Thoracic aorta (tissue), 2 donors: ENCODE measurements at regions not wholly inside any gene's neighbourhood (a gene's known extent, or its start where the extent isn't known, plus 50 kb on each side); places are given as distances from the start of the nearest gene placed in this dataset.

ENCODE experiments used
- ATAC-seq: fragments of 150-250 bp; one replicate; pipeline ENCODE4 v1.8.0; 2017; ENCODE audit warnings: low read depth; ENCODE audit not compliant: insufficient number of reproducible peaks, low FRiP score
- DNase-seq: peaks from one replicate; pipeline ENCODE4 v3.0.0-alpha.2; 2020; ENCODE audit warnings: low spot score
- H3K27ac ChIP-seq, 2 donors: fragments of 200-600 bp; sonication (generic); 1 replicate in 1 of 2; 2 replicates in 1 of 2; pipeline ENCODE4 v1.5.1; 2016; ENCODE audit warnings: mild to moderate bottlenecking in 2 of 2, moderate library complexity in 2 of 2
- H3K27me3 ChIP-seq: fragments of 200-600 bp; sonication (generic); replicated peaks from 2 replicates; pipeline ENCODE4 v1.6.0; 2016; ENCODE audit warnings: mild to moderate bottlenecking; ENCODE audit not compliant: insufficient read depth
- H3K36me3 ChIP-seq: fragments of 200-600 bp; sonication (generic); one replicate; pipeline ENCODE4 v1.5.1; 2016
- H3K4me1 ChIP-seq, 2 donors: fragments of 200-600 bp; sonication (generic); 1 replicate in 1 of 2; 2 replicates in 1 of 2; pipeline versions ENCODE4 v1.5.1 to v1.6.0; 2016; ENCODE audit warnings: low read depth in 2 of 2, mild to moderate bottlenecking in 1 of 2; ENCODE audit not compliant: control insufficient read depth in 1 of 2
- H3K4me3 ChIP-seq: fragments of 200-600 bp; sonication (generic); 2 replicates; pipeline ENCODE4 v1.5.1; 2016; ENCODE audit warnings: mild to moderate bottlenecking
- H3K9me3 ChIP-seq: fragments of 200-600 bp; sonication (generic); 2 replicates; pipeline ENCODE4 v1.5.1; 2016
- CTCF ChIP-seq: fragments of 200-600 bp; sonication (generic); IDR thresholded peaks from one replicate; pipeline ENCODE4 v1.5.1; 2019; ENCODE audit warnings: antibody characterized with exemption

GRCh38 chr20:11492846-11493245 lies 424.8 kb upstream of the BTBD3 start:
- Histone ChIP-seq H3K4me3 (no peak overlapping the region), H3K27me3 (no peaks in the 10 kb centered on the region), H3K36me3 (no peaks in the 10 kb centered on the region), H3K4me1 (peaks cover 0 to 6% of the 10 kb centered on the region in 2 donors), H3K27ac (no peak overlapping the region), H3K9me3 (no peaks in the 10 kb centered on the region)
- no peak for ATAC-seq
- DNase-seq = no peak
- TF ChIP-seq CTCF = no peak

GRCh38 chr20:11496380-11496779 lies 421.3 kb upstream of the BTBD3 start:
- H3K27me3 ChIP-seq = no peaks in the 10 kb centered on the region
- TF ChIP-seq CTCF = no peak
- H3K27ac ChIP-seq = no peak overlapping the region
- no peaks in the 10 kb centered on the region for H3K9me3 ChIP-seq
- no peaks in the 10 kb centered on the region for H3K4me1 ChIP-seq
- no peak overlapping the region for H3K4me3 ChIP-seq
- H3K36me3 ChIP-seq = no peaks in the 10 kb centered on the region
- ATAC-seq (no peak), DNase-seq (no peak)

GRCh38 chr20:11497545-11497944 lies 420.1 kb upstream of the BTBD3 start:
- H3K27ac ChIP-seq = no peak overlapping the region
- no peaks in the 10 kb centered on the region for H3K36me3 ChIP-seq
- no peaks in the 10 kb centered on the region for H3K4me1 ChIP-seq
- H3K9me3 ChIP-seq = no peaks in the 10 kb centered on the region
- no peaks in the 10 kb centered on the region for H3K27me3 ChIP-seq
- ATAC-seq (no peak), DNase-seq (no peak)
- TF ChIP-seq CTCF = no peak
- H3K4me3 ChIP-seq = no peak overlapping the region

- Histone ChIP-seq H3K4me1 (no peaks in the 10 kb centered on the region), H3K4me3 (no peak overlapping the region), H3K36me3 (no peaks in the 10 kb centered on the region), H3K27ac (no peak overlapping the region), H3K9me3 (no peaks in the 10 kb centered on the region), H3K27me3 (no peaks in the 10 kb centered on the region)
- no peak for TF ChIP-seq CTCF
- ATAC-seq (no peak), DNase-seq (no peak)
Observed at GRCh38 chr20:11499101-11499634, 418.5 kb upstream of the BTBD3 start.

GRCh38 chr20:11502061-11502460 lies 415.6 kb upstream of the BTBD3 start:
- H3K27me3 ChIP-seq = no peaks in the 10 kb centered on the region
- H3K9me3 ChIP-seq = no peaks in the 10 kb centered on the region
- H3K4me3 ChIP-seq = no peak overlapping the region
- no peaks in the 10 kb centered on the region for H3K4me1 ChIP-seq
- DNase-seq (no peak), ATAC-seq (no peak)
- no peak overlapping the region for H3K27ac ChIP-seq
- no peaks in the 10 kb centered on the region for H3K36me3 ChIP-seq
- TF ChIP-seq CTCF = no peak
